ENCODE measurements at regions not wholly inside any gene's neighbourhood (a gene's known extent, or its start where the extent isn't known, plus 50 kb on each side); places are given as distances from the start of the nearest gene placed in this dataset.

DNA sequence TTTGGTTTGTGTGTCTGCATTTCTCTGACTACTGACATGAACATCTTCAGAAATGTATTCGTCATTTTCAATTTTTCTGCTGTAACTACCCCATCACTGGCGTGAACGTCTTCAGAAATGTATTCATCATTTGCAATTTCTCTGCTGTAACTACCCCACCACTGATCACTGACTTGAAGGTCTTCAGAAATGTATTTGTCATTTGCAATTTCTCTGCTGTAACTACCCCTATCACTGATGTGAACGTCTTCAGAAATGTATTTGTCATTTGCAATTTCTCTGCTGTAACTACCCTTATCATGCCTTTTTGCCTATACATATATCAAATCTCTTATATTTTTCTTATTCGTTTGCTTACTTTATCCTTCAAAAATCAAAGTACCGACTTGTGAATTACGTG, 274.0 kb downstream of the EFNB2 start:
- Histone ChIP-seq H3K27ac (no peak overlapping the region), H3K4me3 (no peak overlapping the region)

DNA sequence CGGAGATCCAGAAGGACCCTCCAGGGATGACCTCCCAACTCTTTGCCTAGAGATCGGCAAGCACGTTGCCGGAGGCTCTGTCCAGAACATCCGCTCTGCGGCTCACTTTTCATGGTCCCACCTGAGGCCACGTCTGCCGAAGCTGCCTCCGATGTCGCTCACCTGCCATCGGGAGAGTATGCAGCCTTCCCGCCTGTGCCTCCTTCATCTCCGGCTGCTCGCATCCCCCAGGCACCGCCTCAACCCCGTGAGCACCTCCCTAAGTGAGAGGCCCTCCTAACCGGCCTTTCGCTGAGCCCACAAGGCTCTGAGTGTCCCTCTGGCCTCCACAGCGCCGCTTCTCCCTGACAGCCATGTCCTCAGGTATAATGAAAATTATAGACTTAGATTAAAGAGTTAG, 275.1 kb downstream of the EFNB2 start:
- Histone ChIP-seq H3K4me3 (no peak overlapping the region), H3K27ac (no peak overlapping the region)

DNA sequence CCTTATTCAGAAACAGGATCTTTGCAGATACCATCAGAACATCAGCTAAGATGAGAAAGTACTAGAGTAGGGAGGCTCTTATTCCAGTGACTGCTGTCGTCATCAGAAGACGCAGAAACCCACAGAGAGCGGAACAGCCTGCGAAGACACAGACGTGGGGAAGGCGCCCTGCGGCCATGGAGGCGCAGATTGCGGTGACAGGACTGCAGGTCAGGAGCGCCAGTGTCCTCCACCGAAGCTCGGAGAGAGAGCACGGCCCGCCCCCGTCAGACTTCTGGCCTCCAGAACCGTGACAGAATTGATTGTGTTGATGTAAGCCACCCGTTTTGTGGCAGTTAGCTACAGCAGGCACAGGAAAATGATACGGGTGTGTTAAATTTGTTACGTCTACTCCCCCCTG, 275.5 kb downstream of the EFNB2 start:
- Histone ChIP-seq H3K4me3 (no peak overlapping the region), H3K27ac (no peak overlapping the region)

DNA sequence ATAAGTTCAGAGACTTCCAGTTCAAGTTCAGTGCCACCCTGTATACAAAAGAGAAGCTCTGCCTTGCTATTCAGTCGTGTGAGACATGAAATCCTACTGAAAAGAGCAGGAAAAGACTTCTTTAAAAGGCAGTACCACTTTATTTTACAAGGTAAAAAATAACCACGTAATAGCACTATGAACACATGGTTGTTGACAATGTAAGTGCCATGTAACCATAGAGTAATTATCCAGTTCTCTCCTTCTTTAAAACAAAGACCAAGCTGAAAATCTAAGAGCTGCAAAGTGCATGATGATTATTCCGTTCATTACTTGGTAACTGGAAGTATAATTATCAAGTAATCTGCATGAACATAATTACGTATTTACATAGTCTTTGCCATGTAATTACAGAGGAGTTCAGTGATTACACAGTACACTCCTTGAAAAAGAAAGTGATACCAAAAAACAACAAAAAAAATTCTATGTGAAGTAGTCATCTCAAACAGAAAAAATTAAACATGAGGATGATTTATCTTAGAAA, 288.7 kb downstream of the EFNB2 start:
- Histone ChIP-seq H3K4me3 (no peak overlapping the region), H3K27ac (no peak overlapping the region)

DNA sequence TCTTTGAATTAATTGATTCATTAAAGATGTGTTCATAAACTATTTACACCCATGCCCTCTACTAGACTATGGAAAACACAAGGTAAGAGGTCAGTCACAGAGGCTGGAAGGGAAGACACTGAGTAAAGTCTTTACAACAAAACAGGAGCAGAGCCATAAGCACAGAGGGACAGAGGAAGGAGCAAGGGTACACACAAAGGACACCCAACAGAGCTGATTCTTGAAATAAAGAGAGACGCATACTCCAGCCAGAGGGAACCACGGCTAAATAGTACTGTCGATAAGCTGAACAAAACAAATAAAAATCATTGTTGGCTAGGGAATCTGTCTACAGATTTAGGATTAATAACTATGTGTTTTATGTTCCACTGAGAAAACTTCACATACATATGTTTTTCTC, 289.2 kb downstream of the EFNB2 start:
- Histone ChIP-seq H3K27ac (no peak overlapping the region), H3K4me3 (no peak overlapping the region)

DNA sequence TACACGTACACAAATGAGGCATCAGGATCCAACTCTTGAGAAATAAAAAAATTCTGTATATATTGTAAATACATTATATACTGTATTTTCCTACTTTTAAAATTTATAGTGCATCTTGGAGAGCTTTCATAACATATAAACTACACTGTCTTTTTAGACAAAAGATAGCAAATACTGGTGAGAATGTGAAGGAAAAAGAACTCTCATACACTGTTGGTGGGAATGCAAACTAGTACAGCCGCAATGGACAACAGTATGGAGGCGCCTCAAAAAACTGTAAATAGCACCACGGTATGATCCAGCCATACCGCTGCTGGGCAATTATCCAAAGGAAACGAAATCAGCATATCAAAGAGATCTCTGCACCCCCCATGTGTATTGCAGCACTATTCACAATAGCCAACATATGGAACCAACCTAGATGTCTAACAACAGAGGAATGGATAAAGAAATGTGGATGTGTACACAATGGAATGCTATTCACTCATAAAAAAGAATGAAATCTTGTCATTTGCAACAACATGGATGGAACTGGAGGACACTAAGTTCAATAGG, 292.4 kb downstream of the EFNB2 start:
- Histone ChIP-seq H3K4me3 (no peak overlapping the region), H3K27ac (no peak overlapping the region)

DNA sequence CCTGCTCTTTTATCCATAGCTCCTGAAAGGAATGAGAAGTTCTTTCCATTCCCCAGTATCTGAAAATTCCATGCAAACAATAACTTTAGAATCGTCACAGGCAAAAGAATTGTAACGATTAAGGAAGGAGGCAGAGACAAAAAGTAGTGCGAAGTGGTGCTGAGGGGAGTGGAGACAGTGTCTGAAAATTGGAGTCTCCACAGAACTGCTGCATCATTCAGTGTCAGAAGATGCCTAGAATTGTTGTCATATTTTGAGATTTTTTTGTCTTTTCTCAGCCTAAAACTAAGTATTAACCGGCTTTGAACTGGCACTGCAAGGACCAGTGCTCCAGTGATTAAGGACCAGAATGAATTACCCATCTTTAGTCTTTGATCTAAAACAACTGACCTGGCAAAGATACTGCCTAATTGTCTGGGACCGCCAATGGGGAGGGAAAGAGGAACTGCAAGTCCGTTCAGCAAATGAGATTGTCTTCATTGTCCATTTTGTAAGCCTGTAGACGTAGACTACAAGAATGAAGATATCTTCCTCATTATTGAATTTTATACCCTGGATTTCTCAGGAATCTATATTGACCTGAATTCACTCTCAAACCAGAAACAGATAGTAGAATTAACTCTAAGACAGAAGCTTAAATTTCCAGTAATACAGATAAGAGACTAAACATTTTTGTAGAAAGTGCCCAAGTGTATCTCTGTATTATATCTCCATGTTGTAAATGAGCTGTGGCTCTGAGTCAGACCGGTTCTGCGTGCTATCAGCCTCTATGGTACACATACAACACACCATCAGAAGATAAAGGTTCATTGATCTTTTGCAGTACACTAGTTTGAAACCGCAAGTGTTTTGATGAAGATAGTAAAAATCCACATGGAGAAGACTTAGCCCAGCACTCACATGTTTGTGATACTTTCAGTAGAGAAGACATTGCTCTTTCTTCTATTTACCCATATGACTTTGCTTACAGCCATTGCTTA, 293.2 kb downstream of the EFNB2 start:
- no peak overlapping the region for H3K4me3 ChIP-seq

DNA sequence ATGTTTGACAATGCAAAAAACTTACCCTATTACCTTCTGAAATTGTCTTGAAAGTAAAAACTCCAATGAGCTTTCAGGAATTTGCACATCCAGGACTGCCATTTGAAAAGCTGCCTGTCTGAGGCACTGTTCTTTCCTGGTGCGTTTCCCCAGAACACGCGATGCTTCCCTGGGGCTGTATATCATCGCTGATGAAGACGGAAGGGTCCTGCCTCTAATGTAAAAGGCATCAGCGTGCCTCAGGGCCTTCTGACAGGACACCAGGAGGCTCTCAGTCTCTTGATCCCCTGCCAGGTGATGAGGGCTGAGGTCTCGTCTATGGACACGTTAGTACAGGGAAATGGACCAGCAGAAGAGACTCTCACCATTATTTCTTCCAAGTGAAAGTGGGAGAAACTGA, 296.8 kb downstream of the EFNB2 start:
- no peak overlapping the region for H3K27ac ChIP-seq
- no peak overlapping the region for H3K4me3 ChIP-seq

More for the DNA sequence above, 293.2 kb downstream of the EFNB2 start:
- H3K27ac ChIP-seq = no peak overlapping the region

DNA sequence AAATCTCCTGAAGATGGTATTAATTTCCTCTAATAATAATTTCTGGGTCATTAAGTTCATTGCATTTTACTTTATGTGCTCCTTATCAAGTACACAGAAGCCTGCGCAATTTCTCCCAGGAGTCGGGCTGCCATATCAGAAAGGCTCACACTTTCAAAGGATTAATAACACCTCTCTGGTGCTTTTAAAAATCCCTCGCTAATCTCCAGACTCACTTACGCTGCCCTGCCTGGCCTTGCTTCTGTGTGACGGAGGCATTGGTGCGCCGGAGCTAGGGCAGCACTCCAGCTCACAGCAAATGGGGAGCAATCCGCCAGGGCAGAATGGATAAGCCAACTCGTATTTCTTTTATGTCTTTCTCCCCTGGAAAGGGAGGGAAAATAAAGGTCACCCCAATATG, 300.8 kb downstream of the EFNB2 start:
- no peak overlapping the region for H3K27ac ChIP-seq

DNA sequence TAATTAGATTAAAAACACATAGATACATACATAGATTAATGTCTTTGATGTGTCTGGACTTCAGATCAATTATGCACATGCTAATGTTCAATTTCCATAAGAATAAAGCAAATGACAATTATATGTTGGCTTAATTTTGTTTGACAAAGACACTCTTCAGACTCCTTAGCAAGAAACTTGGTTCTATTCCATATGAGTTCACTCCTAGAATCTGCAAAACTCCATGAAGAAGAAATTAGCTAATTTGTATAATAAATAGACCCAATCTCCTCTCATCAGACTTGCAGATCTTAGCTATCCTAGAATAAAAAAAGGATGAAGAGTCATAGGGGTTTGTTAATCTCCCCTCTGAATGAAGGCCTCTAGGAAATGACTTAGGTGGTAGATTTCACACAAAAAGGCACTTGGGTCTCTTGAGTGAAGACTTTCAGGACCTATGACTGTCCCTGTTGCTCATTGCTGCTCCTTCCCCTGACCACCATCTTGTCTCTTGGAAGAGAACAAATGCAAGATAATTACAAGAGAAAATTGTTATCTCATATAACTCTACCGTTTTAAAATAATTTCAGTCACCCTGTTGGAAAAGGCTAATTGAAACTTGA, 302.2 kb downstream of the EFNB2 start:
- Histone ChIP-seq H3K27ac (no peak overlapping the region), H3K4me3 (no peak overlapping the region)

More for the DNA sequence above, 300.8 kb downstream of the EFNB2 start:
- H3K4me3 ChIP-seq = no peak overlapping the region

DNA sequence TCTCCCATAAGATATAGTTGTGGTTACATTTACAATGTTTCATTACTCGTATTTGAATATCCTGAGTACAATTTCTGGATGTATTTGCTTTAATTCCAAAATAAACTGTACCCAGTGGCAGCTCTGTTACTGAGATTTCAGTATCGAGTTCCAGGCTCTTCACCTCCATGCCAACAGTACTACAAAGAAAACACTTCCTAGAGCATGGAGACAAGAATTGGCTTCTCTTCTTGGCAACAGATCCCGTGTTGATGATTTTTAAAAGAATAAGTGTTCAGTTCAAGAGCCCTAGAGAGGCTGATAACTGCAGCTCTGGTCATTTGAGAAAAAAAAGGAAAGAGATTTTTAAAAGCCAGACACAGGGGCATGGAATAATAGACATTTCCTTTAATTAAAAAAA, 302.8 kb downstream of the EFNB2 start:
- Histone ChIP-seq H3K27ac (no peak overlapping the region), H3K4me3 (no peak overlapping the region)

DNA sequence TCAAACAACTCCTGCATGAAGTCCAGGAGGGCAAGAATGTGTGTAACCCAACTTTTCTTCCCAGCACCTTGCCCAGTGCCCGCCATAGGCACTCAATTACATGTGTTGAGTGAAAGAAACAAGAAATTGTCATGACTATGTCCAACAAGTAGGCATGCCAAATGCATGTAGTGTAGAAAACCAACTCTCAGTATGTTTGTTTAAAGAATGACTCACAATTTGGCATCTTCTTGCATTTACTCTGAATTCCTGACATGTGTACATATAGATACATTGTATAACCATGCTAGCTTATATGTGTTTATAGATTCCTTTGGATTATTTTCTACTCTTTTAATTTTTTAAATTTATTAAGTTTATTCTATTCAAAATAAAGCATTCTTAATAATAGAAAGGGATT, 305.0 kb downstream of the EFNB2 start:
- no peak overlapping the region for H3K27ac ChIP-seq
- no peak overlapping the region for H3K4me3 ChIP-seq

DNA sequence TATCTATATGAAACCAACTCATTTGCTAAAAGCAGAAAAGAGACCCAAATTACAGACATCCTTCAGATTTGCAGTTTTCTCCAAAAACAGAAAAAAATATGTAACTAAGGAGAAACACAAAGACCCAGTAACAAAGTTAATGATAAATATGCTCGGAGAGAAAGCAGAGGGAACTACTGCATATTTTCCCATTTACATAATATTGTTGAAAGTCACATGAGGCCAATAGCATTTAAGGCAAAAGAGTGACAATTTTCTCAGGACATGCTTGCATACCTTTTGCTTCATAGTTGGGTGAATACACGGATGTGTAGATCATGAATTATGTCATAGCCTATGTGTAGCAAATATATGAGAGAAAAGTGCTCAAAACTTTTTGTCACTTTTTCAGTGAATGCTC, 310.3 kb downstream of the EFNB2 start:
- no peak overlapping the region for H3K27ac ChIP-seq
- H3K4me3 ChIP-seq = no peak overlapping the region

DNA sequence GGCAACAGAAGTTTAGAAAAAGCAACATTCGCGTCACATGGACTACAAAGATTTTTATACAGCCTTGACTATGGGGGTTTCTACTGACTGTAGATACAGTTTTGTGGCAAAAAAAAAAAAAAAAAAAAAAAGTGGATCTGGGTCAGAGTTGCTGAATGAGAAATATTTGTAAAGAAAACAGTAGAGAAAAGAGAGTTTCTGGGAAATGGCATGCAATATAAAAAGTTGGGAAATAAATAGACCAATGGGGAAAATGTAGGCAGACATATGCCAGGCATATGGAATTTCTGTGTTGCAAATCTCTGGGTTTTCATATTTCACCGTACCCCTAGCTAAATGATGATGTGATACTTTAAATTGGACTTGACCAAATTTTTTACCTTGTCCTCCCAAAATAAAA, 315.3 kb downstream of the EFNB2 start:
- H3K27ac ChIP-seq = no peak overlapping the region
- no peak overlapping the region for H3K4me3 ChIP-seq

DNA sequence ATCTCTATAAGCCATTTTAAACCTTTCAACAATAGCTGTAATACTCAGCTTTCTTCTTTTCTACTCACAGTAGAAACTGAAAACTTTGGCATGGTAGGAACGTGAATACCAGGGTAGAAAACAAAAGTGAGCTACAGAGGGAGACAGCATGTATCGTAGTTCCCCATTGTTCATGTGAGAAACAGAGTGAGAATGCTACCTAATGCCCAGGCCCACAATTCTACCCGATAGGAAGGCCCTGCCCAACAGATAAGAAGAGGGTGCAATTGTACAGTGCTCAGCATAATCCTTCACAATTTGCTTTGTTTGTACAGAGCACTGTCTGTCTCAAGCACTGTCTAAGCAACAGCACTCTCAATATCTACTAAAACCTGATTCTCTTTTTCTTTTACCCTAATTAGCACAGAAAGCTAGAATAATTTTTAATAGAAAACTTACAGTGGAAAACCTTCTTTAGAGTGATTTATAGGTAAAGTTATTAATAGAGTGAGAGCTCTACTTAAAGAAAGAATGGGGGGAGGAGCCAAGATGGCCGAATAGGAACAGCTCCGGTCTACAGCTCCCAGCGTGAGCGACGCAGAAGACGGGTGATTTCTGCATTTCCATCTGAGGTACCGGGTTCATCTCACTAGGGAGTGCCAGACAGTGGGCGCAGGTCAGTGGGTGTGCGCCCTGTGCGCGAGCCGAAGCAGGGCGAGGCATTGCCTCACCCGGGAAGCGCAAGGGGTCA, 322.3 kb downstream of the EFNB2 start:
- H3K4me3 ChIP-seq = no peak overlapping the region
- no peak overlapping the region for H3K27ac ChIP-seq

DNA sequence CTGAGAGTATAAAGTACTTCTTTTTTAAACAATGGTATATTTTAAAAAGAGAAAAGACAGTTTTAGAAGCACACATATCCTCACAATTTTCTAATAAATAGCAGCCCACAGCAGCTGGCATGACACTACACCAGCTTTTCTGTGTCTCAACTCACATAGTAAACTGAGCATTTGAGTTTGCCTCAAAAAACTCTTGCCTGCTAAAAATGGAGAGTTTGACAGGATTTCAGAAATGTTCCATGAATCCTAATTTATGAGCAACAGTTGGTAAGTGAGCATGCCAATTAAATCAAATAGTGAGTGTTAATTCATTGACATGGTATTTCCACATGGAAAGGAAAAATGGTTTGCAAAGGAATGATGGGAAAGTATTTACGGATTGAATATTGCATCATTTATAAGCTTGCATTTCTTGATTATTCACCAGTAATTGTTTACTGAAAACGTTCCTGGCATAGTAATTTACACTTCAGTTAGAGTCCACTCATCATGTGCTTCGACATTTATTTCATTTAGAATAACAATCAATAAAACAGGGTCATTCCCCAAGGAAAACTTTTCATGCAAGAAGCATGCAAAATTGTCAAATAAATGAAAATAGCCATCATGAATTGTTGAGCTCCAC, 323.0 kb downstream of the EFNB2 start:
- H3K27ac ChIP-seq = no peak overlapping the region
- H3K4me3 ChIP-seq = no peak overlapping the region

DNA sequence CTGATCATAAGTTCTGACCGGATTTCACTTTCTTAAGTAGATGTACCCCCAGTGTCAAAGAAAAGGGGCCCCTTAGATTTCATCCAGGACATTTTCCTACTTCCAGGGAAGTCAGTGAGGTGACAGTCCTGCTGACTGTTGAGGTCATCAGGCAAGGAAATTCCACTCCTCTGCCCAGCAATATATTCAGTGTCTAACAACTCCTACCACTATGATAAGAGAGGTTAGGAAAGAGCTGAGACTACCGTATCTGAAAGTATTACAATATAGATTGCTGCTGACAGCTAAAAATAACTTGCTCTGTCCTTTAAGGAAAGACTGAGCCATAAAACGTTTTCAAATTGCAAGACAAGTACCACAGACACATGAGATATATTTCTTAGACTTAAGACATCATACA, 325.1 kb downstream of the EFNB2 start:
- H3K27ac ChIP-seq = no peak overlapping the region
- no peak overlapping the region for H3K4me3 ChIP-seq

DNA sequence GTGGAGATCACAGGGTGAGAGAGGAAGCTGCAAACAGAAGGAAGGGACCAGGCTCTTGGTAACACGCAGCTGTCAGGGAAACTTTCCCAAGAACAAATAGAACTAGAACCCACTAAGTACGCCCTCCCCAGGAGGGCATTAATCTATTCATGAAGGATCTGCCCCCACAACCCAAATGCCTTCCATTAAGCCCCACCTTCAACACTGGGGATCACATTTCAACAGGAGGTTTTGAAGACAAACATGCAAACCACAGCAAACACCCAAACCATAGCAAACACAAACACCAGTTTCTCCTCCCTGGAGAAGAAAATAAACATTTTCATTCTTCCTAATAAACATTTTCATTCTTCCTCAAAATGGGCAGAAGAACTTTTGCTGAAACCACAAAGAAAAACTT, 329.6 kb downstream of the EFNB2 start:
- Histone ChIP-seq H3K4me3 (no peak overlapping the region), H3K27ac (no peak overlapping the region)

DNA sequence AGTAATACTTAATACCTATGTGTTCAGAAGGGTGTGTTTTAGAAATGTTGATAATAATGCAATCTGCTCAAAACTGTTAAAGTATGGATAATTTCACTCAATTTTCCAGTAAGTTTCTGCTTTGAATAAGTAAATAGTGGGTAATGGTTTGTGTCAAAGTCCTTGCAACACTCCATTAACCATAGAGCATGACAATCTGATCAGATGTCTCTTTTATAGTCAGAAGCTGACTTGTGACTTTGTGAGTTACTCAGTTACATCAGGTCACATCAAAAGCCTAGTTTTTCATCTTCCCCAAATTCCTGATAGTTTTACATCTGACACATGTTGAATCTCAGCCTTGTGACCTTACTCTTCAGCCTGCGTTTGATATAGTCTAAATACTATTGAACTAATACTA, 338.0 kb downstream of the EFNB2 start:
- Histone ChIP-seq H3K27ac (no peak overlapping the region), H3K4me3 (no peak overlapping the region)
